ENCODE measurements at regions not wholly inside any gene's neighbourhood (a gene's known extent, or its start where the extent isn't known, plus 50 kb on each side); places are given as distances from the start of the nearest gene placed in this dataset.
A peak's percentile ranks its signal among the peaks of the same experiment; 100 is the strongest.

DNA sequence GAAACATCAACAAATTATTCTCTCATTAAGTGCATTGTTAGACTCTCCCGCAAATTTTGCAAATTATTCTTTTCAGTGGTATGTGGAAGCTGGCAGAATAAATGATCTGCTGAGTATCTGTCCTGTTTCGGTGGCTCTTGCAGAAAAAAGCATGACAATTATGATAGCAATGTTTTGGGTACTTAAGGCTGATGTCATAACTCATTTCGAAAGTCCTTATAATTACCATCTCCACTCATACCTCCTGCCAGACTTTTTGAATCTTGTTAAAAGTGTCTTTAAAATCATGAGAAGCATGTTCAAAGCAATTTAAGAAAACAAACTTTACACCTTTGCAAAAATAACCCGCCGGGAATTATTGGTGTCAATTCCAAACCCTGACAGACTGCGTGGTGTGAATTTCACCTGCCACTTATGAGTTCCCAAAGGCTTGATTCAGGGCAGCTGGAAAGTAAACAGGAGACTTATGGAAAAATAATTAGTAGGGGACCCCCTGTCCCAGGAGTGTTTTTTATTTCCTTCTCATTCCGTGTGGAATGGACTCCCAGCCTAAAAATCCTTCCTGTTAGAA is 87.6 kb upstream of the E2F3 start:
- DNase-seq = peak; percentile 19

GRCh38 chr6:20314866-20315845 is 86.5 kb upstream of the E2F3 start:
- DNase-seq = no peak

DNA sequence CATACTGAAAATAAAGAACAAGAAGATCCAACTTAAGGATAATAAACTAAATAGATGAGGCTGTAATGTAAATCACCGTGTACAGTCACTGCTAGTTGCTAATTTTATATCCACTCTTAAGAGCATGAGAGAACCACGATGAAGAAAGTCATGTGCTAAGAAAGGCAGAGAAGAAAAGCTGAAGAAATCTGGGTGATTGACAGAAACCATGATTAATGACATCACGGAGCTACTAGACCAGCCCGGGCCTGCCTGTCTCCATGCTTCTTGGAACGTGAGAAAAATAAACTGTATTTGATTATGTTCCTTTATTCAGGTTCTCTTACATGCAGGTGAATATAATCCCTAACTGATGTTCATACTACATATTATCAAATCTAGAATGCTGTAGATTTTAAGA is 84.2 kb upstream of the E2F3 start:
- no peak for DNase-seq

DNA sequence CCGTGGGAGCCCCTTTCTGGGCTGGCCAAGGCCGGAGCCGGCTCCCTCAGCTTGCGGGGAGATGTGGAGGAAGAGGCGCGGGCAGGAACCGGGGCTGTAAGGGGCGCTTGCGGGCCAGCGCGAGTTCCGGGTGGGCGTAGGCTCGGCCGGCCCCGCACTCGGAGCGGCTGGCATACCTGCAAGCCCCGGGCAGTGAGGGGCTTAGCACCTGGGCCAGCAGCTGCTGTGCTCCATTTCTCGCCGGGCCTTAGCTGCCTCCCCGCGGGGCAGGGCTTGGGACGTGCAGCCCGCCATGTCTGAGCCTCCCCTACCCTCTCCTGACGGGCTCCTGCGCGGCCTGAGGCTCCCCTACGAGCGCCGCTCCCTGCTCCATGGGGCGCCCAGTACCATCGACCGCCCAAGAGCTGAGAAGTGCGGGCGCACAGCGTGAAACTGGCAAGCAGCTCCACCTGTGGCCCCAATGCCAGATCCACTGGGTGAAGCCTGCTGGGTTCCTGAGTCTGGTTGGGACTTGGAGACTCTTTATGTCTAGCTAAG is 82.8 kb upstream of the E2F3 start:
- no peak for DNase-seq

GRCh38 chr6:20319520-20320357 is 81.9 kb upstream of the E2F3 start:
- no peak for DNase-seq

- DNase-seq = no peak
These were observed 75.8 kb upstream of the E2F3 start for GRCh38 chr6:20325641-20326421.

- no peak for DNase-seq
These were observed 75.3 kb upstream of the E2F3 start for GRCh38 chr6:20326422-20326728.

DNA sequence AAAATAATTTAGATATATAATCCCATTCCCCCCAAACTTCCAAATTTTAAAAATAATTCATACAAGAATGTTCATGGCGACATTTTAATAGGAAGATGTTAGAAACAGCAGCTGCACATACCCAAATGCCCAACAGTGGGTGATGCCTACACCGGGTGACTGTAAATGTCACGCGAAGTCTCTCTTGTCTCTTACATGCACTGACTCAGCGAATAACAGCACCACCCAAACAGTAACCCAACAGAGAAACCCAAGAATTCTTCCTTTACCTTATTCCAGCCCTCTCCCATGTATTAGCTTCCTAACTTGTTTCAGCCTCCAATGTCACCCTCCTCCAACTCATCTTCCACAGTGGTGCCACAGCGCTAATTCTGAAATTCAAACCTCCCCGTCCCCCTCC is 74.5 kb upstream of the E2F3 start:
- DNase-seq = no peak

DNA sequence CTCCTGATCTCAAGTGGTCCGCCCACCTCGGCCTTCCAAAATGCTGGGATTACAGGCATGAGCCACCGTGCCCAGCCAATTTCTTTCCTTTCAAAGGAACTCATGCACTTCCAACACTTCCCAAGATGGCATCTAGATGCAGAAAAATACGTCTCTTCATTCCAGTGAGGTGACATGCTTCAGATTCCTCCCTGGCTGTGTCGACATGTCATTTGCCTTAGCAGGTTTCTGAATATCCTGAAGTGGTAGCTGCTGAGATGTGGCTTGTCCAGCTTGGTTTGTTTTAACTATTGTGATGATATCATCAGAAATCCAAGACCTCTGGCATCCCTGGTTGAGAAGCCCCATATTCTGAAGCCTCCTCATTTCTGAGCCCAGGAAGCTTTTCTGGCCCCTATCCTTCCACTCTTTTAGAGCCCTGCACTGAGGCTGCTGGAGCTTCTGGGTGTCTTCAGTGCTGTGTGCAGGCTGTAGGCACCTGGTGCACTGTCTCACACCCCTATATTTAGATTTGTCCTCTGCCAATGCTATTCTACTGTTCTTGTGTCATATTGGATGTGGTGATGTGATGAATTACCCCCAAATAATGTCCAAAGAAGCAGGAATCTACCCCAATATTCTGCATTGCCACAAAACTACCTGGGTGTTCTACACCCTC is 73.3 kb upstream of the E2F3 start:
- DNase-seq = no peak

- DNase-seq = no peak
These were observed 72.8 kb upstream of the E2F3 start for GRCh38 chr6:20328924-20329300.

GRCh38 chr6:20331042-20331441 is 70.6 kb upstream of the E2F3 start:
- no peak for DNase-seq

GRCh38 chr6:20331625-20332024 is 70.1 kb upstream of the E2F3 start:
- DNase-seq = no peak

GRCh38 chr6:20332441-20333006 is 69.2 kb upstream of the E2F3 start:
- no peak for DNase-seq

DNA sequence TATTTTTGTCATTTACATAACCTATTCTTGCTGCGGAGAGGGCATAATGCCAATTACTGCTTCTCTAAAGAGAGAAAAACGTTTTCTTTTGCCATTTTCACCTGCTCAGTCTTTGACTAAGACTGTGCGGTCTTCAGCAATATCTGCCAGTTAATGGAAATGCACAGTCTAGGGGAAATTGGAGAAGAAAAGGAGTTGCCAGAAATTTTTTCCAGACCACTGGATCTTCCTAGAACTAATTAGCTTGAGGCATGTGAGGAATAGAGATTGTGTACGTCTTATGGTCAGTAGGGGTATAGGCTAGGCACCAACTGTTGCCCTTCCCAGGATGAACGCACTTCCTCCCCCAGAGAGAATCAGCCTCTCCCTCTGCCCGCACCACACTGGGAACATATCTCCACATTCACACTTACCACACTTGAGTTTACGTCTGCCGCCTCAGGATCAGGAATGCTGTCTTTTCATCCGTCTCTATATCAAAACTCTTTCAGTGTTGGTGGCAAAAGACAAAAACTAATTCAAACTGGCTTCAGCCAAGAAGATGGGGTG is 67.9 kb upstream of the E2F3 start:
- DNase-seq = no peak

DNA sequence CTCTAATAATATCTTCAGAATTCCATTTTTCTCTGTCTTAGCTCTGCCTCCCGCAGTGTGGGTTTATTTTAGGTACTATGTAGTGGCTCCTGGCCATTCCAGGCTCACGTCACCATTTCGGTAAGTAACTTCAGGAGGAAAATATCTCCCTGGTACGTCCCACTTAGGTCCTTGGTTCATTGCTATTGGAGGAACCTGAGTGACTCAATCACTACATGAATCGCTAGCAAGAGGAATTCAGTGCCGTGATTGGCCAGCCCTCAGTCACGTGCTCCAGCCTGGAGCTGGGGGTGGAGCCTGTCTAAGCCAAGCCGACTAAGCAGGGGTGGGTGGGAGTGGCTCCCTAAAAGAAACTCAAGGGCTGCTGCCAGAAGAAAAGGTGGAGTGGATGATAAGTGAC is 67.3 kb upstream of the E2F3 start:
- no peak for DNase-seq

- no peak for DNase-seq
These were observed 66.7 kb upstream of the E2F3 start for GRCh38 chr6:20334962-20335361.

GRCh38 chr6:20335872-20336271 is 65.8 kb upstream of the E2F3 start:
- DNase-seq = no peak

DNA sequence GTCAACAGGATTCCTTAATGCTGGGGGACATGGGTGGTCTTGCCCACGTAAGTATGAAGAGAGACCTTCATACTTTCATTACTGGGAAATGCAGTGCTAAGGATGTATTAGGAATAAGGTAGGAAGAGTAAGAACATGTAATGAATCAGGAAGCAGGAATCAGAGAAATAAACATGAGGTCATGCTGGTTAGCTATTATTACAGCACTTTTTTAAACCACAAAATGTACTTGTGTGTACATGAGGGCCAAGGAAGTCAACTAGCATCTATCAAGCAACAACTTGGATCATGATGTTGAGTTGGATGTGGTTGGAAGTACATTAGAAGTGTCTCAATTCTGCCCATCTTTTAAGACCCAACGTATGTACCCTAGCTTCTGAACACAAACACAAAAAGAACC is 63.5 kb upstream of the E2F3 start:
- no peak for DNase-seq

DNA sequence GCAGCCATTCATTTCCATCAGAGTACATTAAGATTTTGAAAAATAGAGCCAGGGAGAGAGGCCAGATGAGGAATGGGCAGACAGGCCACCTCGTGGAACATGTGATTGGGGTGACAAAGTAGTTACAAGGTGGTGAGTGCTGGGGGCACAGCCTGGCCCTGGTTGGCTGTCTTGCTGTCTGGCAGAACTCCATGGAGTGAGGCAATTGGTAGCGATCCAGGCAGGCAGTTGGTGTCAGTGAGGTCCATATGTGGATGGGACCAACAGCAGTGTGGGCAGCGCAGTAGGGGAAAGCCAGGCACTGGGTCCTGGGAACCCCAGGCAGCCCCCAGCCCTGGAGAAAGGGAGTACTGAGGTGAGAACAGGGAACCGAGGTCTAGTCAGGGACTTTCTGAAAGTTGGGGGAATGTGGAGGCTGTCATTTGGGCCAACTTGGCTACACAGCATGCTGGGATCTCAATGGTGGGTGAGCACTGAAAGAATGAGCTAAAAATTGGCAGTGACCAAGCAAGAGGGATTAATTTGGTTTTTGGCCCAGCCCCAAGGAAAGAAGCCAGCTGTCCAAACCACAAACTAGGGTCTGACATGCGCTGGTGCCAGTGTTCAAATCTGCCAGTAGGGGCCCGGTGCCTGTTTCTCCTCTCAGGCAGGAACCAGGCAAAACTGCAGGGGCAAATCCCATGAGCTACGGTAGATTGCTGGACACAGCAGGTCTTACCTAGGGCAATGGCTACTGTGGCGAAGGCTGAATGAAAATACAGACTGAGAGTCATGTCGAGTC is 61.4 kb upstream of the E2F3 start:
- DNase-seq = no peak

GRCh38 chr6:20341096-20341495 is 60.6 kb upstream of the E2F3 start:
- no peak for DNase-seq

DNA sequence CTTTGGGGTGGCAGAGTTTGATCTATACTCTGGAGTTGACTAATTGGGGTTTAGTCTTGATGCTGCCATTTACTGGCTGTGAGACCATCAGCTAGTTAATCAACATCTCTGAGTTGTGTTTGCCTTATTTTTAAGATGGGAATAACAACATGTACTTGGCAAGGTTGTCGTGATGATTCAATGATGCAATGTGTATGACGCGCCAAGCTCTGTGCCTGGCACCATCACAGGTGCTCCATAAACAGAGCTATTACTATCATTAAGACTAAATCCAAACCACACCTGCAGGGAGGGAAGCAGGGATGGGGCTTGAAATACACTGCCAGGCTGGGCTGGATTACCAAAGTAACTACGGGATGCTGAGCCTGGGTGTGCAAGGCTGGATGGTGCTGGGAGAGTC is 60.1 kb upstream of the E2F3 start:
- no peak for DNase-seq
